ENCODE measurements at regions not wholly inside any gene's neighbourhood (a gene's known extent, or its start where the extent isn't known, plus 50 kb on each side); places are given as distances from the start of the nearest gene placed in this dataset.

DNA sequence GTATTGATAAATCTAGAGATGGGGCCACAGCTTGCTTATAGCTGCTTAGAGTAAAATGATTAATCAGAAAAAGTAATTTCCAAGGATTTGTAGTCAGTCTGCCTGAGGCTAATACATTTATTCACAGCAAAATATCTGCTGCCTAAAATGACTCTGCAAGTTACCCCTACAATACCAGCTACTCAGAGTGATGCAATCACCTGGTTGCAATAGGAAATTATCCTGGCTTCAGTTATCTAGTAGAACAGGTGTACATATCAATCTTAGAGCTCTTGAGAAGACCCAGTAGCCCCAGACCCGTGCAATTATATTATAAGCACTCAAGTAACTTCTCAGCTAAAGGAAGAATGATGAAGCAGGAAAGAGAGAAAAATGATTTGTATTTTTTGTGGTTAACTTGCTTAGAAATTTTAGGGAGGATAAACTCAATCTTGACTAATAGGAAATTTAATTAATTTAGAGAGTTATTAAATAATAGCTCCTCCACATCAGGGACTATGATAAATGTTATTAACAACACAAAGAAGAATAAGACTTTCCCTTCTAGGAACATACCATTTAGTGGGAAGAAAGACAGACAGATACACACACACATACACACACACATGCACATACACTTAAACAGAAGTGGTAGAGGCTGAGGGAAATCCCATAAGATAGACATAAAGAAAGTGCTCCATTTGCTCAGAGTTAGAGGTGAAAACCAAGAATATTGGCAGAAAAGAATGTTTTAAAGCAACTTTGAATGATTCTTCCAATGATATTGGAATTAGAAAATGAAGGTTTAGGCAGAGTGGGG is 140.4 kb upstream of the PRSS1 start:
- no peaks in the 10 kb centered on the region for H3K9me3 ChIP-seq (ENCODE audit: control insufficient read depth in 2 of 2, insufficient read depth in 1 of 2, low read depth in 1 of 2, low read length in 1 of 2)
- 53 to 55% methylated on average over 1 of the region's 1 CpG for WGBS, 2 donors
- H3K4me3 ChIP-seq (ENCODE audit: low read depth in 1 of 2, low read length in 2 of 2), result no peak overlapping the region
- H3K27ac ChIP-seq (ENCODE audit: low read depth in 2 of 2, low read length in 1 of 2), result no peak overlapping the region
- H3K36me3 ChIP-seq (ENCODE audit: control insufficient read depth in 2 of 2, insufficient read depth in 2 of 2, low read length in 1 of 2), result no peaks in the 10 kb centered on the region
- no peaks in the 10 kb centered on the region for H3K4me1 ChIP-seq (ENCODE audit: control insufficient read depth in 2 of 2, insufficient read depth in 2 of 2, low read length in 1 of 2)
- H3K27me3 ChIP-seq (ENCODE audit: control insufficient read depth in 1 of 2, insufficient read depth in 2 of 2, low read length in 2 of 2), result no peaks in the 10 kb centered on the region

- WGBS, 2 donors, result 39 to 52% methylated on average over 3 of the region's 3 CpGs
- Histone ChIP-seq H3K27ac (ENCODE audit: low read depth in 2 of 2, low read length in 1 of 2) (no peak overlapping the region), H3K36me3 (ENCODE audit: control insufficient read depth in 2 of 2, insufficient read depth in 2 of 2, low read length in 1 of 2) (no peaks in the 10 kb centered on the region), H3K27me3 (ENCODE audit: control insufficient read depth in 1 of 2, insufficient read depth in 2 of 2, low read length in 2 of 2) (no peaks in the 10 kb centered on the region), H3K4me1 (ENCODE audit: control insufficient read depth in 2 of 2, insufficient read depth in 2 of 2, low read length in 1 of 2) (no peaks in the 10 kb centered on the region), H3K4me3 (ENCODE audit: low read depth in 1 of 2, low read length in 2 of 2) (no peak overlapping the region), H3K9me3 (ENCODE audit: control insufficient read depth in 2 of 2, insufficient read depth in 1 of 2, low read depth in 1 of 2, low read length in 1 of 2) (no peaks in the 10 kb centered on the region)
These were observed 141.9 kb upstream of the PRSS1 start for GRCh38 chr7:142607351-142607750.

DNA sequence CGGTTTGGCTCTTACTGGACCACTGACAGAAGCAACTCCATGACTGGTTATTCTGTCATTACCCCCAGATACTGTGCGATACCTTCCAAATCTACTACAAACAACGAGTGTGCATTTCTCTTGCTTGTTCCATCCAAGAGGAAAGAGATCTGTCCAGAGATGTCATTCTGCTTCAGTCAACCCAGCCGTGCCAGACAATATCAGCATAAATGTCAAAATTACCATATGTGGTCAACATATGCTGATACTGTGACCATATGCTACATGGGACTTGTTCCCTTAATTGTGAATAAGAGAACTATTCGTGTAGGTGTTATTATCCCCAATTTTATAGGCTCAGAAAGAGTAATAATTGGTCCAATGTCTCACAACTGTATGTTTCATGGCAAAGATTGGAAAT is 143.2 kb upstream of the PRSS1 start:
- no peaks in the 10 kb centered on the region for H3K9me3 ChIP-seq (ENCODE audit: control insufficient read depth in 2 of 2, insufficient read depth in 1 of 2, low read depth in 1 of 2, low read length in 1 of 2)
- H3K4me3 ChIP-seq (ENCODE audit: low read depth in 1 of 2, low read length in 2 of 2), result no peak overlapping the region
- no peak overlapping the region for H3K27ac ChIP-seq (ENCODE audit: low read depth in 2 of 2, low read length in 1 of 2)
- no peaks in the 10 kb centered on the region for H3K36me3 ChIP-seq (ENCODE audit: control insufficient read depth in 2 of 2, insufficient read depth in 2 of 2, low read length in 1 of 2)
- no peaks in the 10 kb centered on the region for H3K27me3 ChIP-seq (ENCODE audit: control insufficient read depth in 1 of 2, insufficient read depth in 2 of 2, low read length in 2 of 2)
- WGBS, 2 donors, result 73 to 79% methylated on average over 5 of the region's 5 CpGs
- no peaks in the 10 kb centered on the region for H3K4me1 ChIP-seq (ENCODE audit: control insufficient read depth in 2 of 2, insufficient read depth in 2 of 2, low read length in 1 of 2)

GRCh38 chr7:142604671-142605070 is 144.6 kb upstream of the PRSS1 start:
- Histone ChIP-seq H3K27ac (ENCODE audit: low read depth in 2 of 2, low read length in 1 of 2) (no peak overlapping the region), H3K4me1 (ENCODE audit: control insufficient read depth in 2 of 2, insufficient read depth in 2 of 2, low read length in 1 of 2) (no peaks in the 10 kb centered on the region), H3K4me3 (ENCODE audit: low read depth in 1 of 2, low read length in 2 of 2) (no peak overlapping the region), H3K9me3 (ENCODE audit: control insufficient read depth in 2 of 2, insufficient read depth in 1 of 2, low read depth in 1 of 2, low read length in 1 of 2) (no peaks in the 10 kb centered on the region), H3K27me3 (ENCODE audit: control insufficient read depth in 1 of 2, insufficient read depth in 2 of 2, low read length in 2 of 2) (no peaks in the 10 kb centered on the region), H3K36me3 (ENCODE audit: control insufficient read depth in 2 of 2, insufficient read depth in 2 of 2, low read length in 1 of 2) (no peaks in the 10 kb centered on the region)
- 93% methylated on average over 3 of the region's 3 CpGs for WGBS, 2 donors

DNA sequence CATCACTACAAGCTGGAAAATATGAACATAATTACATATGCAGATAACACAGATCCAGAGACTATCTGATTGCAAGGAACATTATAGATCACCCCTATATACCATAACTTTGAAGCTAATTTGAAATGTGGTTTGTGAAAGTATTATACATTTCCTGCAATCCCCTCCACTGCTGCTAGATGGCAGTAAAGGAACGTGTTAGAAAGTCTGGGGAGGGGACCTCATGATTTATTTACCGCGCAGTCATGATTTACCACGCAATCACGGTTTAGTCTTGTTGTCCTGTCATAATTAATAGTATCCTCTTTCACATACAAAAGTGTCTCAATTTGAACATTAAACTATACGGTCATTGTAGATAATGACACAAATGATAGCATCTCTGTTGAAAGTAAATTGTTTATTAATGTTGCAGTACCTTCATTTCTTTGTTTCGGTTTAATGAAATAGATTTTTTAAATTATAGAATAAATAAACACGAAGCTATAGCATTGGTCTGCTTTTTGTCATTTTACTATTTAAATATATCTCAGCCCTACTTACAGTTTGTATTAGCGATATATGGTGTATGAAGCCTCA is 145.3 kb upstream of the PRSS1 start:
- Histone ChIP-seq H3K27ac (ENCODE audit: low read depth in 2 of 2, low read length in 1 of 2) (no peak overlapping the region), H3K4me1 (ENCODE audit: control insufficient read depth in 2 of 2, insufficient read depth in 2 of 2, low read length in 1 of 2) (no peaks in the 10 kb centered on the region), H3K9me3 (ENCODE audit: control insufficient read depth in 2 of 2, insufficient read depth in 1 of 2, low read depth in 1 of 2, low read length in 1 of 2) (no peaks in the 10 kb centered on the region), H3K27me3 (ENCODE audit: control insufficient read depth in 1 of 2, insufficient read depth in 2 of 2, low read length in 2 of 2) (no peaks in the 10 kb centered on the region), H3K4me3 (ENCODE audit: low read depth in 1 of 2, low read length in 2 of 2) (no peak overlapping the region), H3K36me3 (ENCODE audit: control insufficient read depth in 2 of 2, insufficient read depth in 2 of 2, low read length in 1 of 2) (no peaks in the 10 kb centered on the region)
- WGBS, 2 donors, result 18% methylated on average over 9 of the region's 9 CpGs

DNA sequence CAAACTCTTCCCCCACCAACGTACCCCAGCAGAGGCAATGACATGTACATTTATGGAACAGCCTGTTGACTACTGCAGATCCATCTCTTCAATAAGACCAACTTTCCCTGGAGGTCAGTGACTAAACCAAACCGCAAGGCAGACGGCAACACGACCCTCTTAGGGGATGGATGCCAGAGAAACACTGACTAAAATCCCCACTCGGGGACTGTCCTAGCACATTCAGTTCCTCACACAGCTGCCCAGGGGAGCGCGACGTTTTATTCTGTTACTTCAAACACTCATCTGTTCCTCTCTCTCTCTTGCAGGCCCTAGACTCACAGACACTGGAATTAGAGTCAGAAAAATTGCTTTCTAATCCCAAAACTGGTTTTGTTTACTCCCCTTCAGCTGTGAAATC is 146.5 kb upstream of the PRSS1 start:
- no peak overlapping the region for H3K4me3 ChIP-seq (ENCODE audit: low read depth in 1 of 2, low read length in 2 of 2)
- WGBS, 2 donors, result 39 to 58% methylated on average over 8 of the region's 8 CpGs
- no peaks in the 10 kb centered on the region for H3K4me1 ChIP-seq (ENCODE audit: control insufficient read depth in 2 of 2, insufficient read depth in 2 of 2, low read length in 1 of 2)
- H3K9me3 ChIP-seq (ENCODE audit: control insufficient read depth in 2 of 2, insufficient read depth in 1 of 2, low read depth in 1 of 2, low read length in 1 of 2), result no peaks in the 10 kb centered on the region
- no peak overlapping the region for H3K27ac ChIP-seq (ENCODE audit: low read depth in 2 of 2, low read length in 1 of 2)
- no peaks in the 10 kb centered on the region for H3K27me3 ChIP-seq (ENCODE audit: control insufficient read depth in 1 of 2, insufficient read depth in 2 of 2, low read length in 2 of 2)
- no peaks in the 10 kb centered on the region for H3K36me3 ChIP-seq (ENCODE audit: control insufficient read depth in 2 of 2, insufficient read depth in 2 of 2, low read length in 1 of 2)

- no peaks in the 10 kb centered on the region for H3K36me3 ChIP-seq (ENCODE audit: control insufficient read depth in 2 of 2, insufficient read depth in 2 of 2, low read length in 1 of 2)
- H3K9me3 ChIP-seq (ENCODE audit: control insufficient read depth in 2 of 2, insufficient read depth in 1 of 2, low read depth in 1 of 2, low read length in 1 of 2), result no peaks in the 10 kb centered on the region
- H3K27me3 ChIP-seq (ENCODE audit: control insufficient read depth in 1 of 2, insufficient read depth in 2 of 2, low read length in 2 of 2), result no peaks in the 10 kb centered on the region
- H3K27ac ChIP-seq (ENCODE audit: low read depth in 2 of 2, low read length in 1 of 2), result no peak overlapping the region
- H3K4me3 ChIP-seq (ENCODE audit: low read depth in 1 of 2, low read length in 2 of 2), result no peak overlapping the region
- 81 to 83% methylated on average over 9 of the region's 9 CpGs for WGBS, 2 donors
- H3K4me1 ChIP-seq (ENCODE audit: control insufficient read depth in 2 of 2, insufficient read depth in 2 of 2, low read length in 1 of 2), result no peaks in the 10 kb centered on the region
These were observed 147.1 kb upstream of the PRSS1 start for GRCh38 chr7:142602183-142602582.

DNA sequence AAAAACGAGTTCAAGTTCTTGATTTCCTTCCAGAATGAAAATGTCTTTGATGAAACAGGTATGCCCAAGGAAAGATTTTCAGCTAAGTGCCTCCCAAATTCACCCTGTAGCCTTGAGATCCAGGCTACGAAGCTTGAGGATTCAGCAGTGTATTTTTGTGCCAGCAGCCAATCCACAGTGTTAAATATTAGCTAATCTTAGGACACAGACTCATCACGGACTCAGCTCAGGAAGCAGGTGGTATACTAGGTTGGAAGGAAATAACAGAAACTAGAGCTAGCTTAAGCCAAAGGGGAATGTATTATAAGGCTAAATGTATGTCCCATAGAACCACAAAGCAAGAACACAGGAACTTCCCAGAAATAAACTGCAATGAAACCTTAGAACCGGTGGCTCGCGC is 151.0 kb upstream of the PRSS1 start:
- Histone ChIP-seq H3K9me3 (ENCODE audit: control insufficient read depth in 2 of 2, insufficient read depth in 1 of 2, low read depth in 1 of 2, low read length in 1 of 2) (no peaks in the 10 kb centered on the region), H3K27me3 (ENCODE audit: control insufficient read depth in 1 of 2, insufficient read depth in 2 of 2, low read length in 2 of 2) (no peaks in the 10 kb centered on the region), H3K4me1 (ENCODE audit: control insufficient read depth in 2 of 2, insufficient read depth in 2 of 2, low read length in 1 of 2) (no peaks in the 10 kb centered on the region), H3K36me3 (ENCODE audit: control insufficient read depth in 2 of 2, insufficient read depth in 2 of 2, low read length in 1 of 2) (no peaks in the 10 kb centered on the region), H3K27ac (ENCODE audit: low read depth in 2 of 2, low read length in 1 of 2) (no peak overlapping the region), H3K4me3 (ENCODE audit: low read depth in 1 of 2, low read length in 2 of 2) (no peak overlapping the region)
- WGBS, 2 donors, result 50 to 60% methylated on average over 6 of the region's 6 CpGs

- H3K9me3 ChIP-seq (ENCODE audit: control insufficient read depth in 2 of 2, insufficient read depth in 1 of 2, low read depth in 1 of 2, low read length in 1 of 2), result no peaks in the 10 kb centered on the region
- H3K4me1 ChIP-seq (ENCODE audit: control insufficient read depth in 2 of 2, insufficient read depth in 2 of 2, low read length in 1 of 2), result no peaks in the 10 kb centered on the region
- no peaks in the 10 kb centered on the region for H3K27me3 ChIP-seq (ENCODE audit: control insufficient read depth in 1 of 2, insufficient read depth in 2 of 2, low read length in 2 of 2)
- no peak overlapping the region for H3K27ac ChIP-seq (ENCODE audit: low read depth in 2 of 2, low read length in 1 of 2)
- WGBS, 2 donors, result 84 to 86% methylated on average over 4 of the region's 4 CpGs
- no peak overlapping the region for H3K4me3 ChIP-seq (ENCODE audit: low read depth in 1 of 2, low read length in 2 of 2)
- no peaks in the 10 kb centered on the region for H3K36me3 ChIP-seq (ENCODE audit: control insufficient read depth in 2 of 2, insufficient read depth in 2 of 2, low read length in 1 of 2)
These were observed 151.7 kb upstream of the PRSS1 start for GRCh38 chr7:142597547-142597946.
